GM21381 (cell line): ENCODE measurements at regions not wholly inside any gene's neighbourhood (a gene's known extent, or its start where the extent isn't known, plus 50 kb on each side); places are given as distances from the start of the nearest gene placed in this dataset.

Experiments used
- ATAC-seq: cut with Tn5 transposase; IDR thresholded peaks from one replicate; pipeline ENCODE4 v1.9.1; 2021; ENCODE audit warnings: mild to moderate bottlenecking, moderate library complexity; ENCODE audit not compliant: unreplicated experiment

GRCh38 chr11:98834776-98835175, 186.0 kb upstream of the CNTN5 start:
- ATAC-seq: no peak

GRCh38 chr11:98835335-98835734, 185.4 kb upstream of the CNTN5 start:
- ATAC-seq: no peak

DNA sequence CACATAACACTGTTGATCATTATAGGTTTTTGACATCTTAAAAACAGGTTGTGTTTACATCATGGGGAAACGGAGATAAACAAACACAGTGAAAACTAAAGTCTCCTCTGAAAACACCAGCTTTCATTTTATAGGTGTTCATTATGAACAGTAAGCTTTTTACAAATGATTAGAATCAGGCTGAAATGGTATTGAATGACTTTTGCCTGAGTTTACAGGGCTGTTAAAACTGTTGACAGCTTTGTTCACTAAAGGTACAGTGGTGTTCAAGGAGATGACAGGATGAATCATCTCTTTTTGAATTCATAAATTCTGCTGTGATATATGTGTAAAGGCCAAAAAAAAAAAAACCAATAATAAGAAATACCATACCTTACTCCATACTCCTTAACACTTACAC, 184.6 kb upstream of the CNTN5 start:
- ATAC-seq: no peak

DNA sequence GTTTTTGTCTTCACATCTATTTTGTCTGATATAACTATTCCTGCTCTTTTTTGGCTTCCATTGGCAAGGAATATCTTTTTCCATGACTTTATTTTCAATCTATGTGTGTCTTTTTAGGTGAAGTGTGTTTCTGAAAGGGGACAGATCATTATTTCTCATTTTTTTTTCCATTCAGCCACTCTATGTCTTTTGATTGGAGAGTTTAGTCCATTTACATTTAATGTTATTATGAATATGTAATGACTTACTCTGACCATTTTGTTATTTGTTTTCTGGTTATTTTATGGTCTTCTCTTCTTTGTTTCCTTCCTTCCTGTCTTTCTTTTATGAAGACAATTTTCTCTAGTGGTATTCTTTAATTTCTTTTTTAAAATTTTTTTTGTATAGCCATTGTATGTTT, 178.6 kb upstream of the CNTN5 start:
- no peak for ATAC-seq

DNA sequence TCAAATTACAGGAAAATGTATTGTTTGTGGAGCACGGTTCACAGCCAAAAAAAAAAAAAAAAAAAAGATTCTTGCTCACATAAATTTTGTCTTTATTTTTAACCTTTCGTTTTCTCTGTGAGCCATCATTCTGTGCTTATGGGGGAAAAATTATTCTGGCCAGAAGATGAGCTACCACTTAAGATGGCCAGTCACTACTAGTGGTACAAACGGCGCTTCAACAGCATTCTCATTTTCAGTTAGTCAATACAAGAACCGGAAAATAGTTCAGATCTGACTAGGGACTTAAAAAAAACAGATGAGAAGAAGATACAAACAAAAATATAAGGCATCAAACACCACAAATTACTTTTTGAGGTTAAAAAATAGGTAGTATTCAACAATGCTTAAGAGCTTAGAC, 158.6 kb upstream of the CNTN5 start:
- no peak for ATAC-seq

DNA sequence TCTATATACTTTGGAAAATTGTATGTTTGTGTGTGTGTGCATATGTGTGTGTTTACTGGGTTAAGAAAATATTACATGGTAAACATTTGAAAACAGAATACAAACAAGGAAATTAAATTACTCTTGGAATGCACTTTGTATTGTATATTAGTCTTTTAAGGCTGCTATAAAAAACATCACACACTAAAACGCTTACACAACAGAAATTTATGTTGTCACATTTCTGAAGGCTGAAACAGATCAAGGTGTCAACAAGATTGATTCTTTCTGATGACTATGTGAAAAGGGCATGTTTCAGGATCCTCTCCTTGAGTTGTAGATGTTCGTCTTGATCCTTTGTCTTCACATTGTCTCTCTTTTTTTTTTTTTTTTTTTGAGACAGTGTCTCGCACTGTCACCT, 149.1 kb upstream of the CNTN5 start:
- ATAC-seq: no peak

DNA sequence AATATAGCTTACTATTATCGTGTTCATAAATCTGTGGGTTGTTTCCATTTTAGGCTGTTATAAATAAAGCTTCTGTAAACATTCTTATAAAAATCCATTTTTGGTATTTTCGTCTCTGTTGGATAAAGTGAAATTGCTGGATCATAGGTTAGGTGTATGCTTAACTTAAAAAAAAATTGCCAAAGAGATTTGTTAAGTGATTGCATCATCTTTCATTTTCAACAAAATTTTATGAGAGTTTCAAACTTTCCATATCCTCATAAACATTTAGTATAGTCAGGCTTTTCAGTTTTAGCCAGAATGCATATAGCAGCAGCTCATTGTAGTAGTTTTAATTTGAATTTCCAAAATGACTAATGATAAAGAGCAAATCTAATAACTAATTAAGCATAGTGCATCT, 146.7 kb upstream of the CNTN5 start:
- ATAC-seq: no peak

DNA sequence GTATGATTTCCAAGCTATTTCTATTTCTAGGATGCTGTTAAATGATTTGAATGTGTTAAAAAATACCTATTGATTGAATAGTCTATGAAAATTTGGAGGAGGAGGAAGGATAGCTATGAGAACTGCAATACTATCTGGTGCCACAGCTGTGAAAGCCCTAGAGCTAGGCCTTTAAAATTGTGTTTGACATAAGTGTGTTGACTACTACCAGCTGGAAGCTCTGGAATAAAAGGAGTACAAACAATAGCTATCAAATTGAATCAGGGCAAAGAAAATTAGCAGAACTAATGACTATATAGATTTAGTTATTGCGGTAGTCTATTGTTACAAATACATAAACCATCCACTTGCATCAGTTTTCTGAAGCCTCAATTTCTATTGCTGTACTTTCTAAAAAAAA, 124.8 kb upstream of the CNTN5 start:
- ATAC-seq: no peak

GRCh38 chr11:98940913-98941312, 79.8 kb upstream of the CNTN5 start:
- ATAC-seq: no peak

DNA sequence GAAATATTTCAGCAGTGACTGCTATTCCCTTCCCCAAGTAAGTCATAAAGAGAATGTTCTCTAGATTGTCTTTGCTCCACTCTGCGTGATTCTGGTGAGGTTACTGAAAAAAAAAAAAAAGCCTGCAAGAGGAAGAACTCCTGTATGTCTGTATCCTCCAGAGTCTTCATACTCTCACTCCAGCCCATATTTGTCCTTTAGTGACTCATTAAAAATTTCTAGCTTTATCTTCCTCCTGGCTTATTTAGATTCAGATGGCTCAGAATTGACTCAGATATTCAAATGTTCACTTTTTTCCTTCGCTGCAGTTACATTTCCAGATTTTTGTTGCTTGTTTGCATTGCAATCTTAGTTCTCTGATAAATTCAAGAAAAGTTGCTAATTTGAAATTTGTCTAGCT, 76.3 kb upstream of the CNTN5 start:
- no peak for ATAC-seq

DNA sequence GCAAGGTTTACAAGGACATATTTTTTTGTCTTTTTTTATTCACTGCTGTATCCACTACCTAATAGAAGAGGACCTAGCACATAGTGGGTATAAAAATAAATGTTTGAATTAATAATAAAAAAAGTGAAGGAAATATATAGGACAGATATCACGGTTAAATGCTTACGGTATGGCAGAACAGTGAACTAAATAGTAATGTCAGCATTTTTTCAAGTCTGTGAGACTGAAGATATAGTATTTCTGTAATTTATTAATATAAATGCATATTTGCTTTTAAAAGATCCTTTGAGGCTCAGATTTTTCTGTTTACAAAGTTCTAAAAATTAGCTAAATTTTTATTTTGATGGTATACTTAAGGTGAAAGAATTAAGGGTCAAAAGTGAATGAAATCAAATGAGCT, 68.6 kb upstream of the CNTN5 start:
- no peak for ATAC-seq

- no peak for ATAC-seq
These were observed 65.2 kb upstream of the CNTN5 start for GRCh38 chr11:98955551-98955950.

DNA sequence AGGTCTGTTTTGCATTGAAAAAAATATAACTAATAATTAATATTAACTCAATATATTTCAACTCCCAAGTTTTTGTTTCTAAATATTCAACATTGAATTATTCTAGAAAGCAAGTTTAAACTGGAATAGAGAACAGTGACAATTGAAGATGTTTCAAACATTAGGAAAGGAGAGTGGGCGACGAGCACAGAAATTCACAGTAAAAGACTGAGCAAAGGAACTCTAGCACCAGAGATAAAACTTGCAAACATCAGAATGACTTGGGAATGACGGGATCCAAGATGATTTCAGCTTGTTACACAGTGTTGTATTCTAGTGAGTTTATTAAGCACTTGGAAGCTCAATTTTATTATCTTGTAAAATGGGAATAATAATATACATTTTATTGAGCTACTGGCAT, 56.6 kb upstream of the CNTN5 start:
- ATAC-seq: no peak

DNA sequence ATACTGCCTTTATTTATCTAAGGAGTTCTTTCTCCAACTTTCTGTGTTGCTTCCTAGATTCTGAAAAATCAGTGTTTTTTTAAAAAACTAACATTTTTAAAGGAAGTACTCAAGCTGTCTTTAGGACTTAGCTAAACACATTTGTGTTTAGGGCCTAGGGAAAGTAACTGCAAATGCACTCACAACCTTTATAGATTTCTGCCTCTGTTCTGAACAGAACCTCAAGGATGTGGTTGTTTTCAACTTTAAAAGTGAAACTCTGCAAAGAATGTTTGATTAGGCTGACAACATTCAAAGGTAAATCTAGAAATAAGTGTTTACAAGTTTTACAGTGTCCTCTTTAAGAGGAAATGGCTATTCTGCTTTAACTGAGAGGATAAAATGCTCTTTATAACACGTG, 55.4 kb upstream of the CNTN5 start:
- ATAC-seq: no peak

DNA sequence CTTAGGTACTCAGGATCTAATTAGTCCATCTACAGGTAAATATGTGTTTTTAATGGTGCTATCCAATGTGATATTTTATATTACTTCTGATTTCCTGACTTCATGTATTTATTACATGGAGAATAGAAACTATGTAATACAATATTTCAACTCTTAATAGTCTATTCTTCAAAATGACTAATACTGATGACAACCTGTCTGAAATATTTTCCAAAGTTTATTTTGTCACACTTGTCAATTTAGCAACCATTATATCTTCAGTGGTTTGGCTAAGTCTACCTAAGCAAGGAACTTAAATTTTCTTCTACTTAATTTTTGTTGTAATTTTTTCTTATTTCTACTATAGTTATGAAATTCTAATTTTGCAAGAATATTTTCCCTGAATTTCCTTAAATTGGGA, 55.0 kb upstream of the CNTN5 start:
- no peak for ATAC-seq

DNA sequence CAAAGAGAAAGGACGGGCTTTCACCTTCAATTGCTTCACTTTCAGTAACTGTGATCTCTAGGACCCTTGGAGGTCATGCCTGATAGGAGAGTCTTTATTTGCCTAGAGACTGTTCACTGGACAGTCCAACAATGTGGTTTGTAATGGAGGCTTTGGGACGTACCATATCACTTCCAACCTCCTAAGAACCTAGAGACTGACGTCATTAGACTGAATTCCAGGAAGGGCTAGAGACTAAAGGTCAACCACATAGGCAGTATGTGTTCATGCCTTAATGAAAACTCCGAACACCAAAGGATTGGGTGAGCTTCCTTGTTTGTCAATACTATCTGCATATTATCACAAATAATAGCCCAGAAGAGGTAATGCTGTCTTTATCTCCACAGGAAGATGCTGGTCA, 53.7 kb upstream of the CNTN5 start:
- no peak for ATAC-seq
